GM06990 (cell line): ENCODE measurements at regions not wholly inside any gene's neighbourhood (a gene's known extent, or its start where the extent isn't known, plus 50 kb on each side); places are given as distances from the start of the nearest gene placed in this dataset.

Experiments
- DNase-seq: peaks from one replicate; pipeline ENCODE4 v3.0.0-alpha.2; 2011; ENCODE audit not compliant: insufficient read length; ENCODE audit errors: extremely low read depth
- H3K27me3 ChIP-seq: replicated peaks from 2 replicates; pipeline ENCODE4 v1.6.0; 2011; ENCODE audit warnings: low read length; ENCODE audit not compliant: control insufficient read depth, insufficient read depth
- H3K36me3 ChIP-seq: 2 replicates; pipeline ENCODE4 v1.5.1; 2011; ENCODE audit warnings: low read length; ENCODE audit not compliant: control insufficient read depth, insufficient read depth
- H3K4me3 ChIP-seq: replicated peaks from 2 replicates; pipeline ENCODE4 v1.5.1; 2011; ENCODE audit warnings: low read depth, mild to moderate bottlenecking, control low read depth, low read length
- TF ChIP-seq, protein P1 (sequence below): IDR thresholded peaks from 2 replicates; pipeline ENCODE4 v1.5.1; 2011; ENCODE audit warnings: low read length, control low read depth, mild to moderate bottlenecking, inconsistent platforms; ENCODE audit not compliant: insufficient read depth, poor library complexity, severe bottlenecking

DNA sequence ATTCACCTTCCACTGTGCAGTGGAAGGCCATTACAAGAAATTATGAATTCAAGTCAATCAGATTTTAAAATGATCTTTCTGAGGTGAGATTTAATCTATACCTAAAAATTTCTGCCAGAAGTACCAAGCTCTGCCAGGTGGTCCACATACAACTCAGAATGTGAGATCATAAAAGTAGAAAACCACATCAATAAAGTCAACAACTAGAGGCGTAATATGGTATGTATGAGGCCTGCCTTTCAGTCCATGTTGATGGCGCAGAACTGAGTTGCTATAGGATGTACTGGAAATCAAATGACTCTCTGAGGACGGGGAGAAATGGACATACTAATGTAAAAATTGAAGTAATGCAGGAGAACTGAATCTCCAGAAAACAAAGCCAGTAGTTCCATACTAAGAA is 163.8 kb upstream of the FBXL4 start:
- Histone ChIP-seq H3K36me3 (no peaks in the 10 kb centered on the region), H3K4me3 (no peak overlapping the region), H3K27me3 (no peaks in the 10 kb centered on the region)
- TF ChIP-seq, protein P1, sequence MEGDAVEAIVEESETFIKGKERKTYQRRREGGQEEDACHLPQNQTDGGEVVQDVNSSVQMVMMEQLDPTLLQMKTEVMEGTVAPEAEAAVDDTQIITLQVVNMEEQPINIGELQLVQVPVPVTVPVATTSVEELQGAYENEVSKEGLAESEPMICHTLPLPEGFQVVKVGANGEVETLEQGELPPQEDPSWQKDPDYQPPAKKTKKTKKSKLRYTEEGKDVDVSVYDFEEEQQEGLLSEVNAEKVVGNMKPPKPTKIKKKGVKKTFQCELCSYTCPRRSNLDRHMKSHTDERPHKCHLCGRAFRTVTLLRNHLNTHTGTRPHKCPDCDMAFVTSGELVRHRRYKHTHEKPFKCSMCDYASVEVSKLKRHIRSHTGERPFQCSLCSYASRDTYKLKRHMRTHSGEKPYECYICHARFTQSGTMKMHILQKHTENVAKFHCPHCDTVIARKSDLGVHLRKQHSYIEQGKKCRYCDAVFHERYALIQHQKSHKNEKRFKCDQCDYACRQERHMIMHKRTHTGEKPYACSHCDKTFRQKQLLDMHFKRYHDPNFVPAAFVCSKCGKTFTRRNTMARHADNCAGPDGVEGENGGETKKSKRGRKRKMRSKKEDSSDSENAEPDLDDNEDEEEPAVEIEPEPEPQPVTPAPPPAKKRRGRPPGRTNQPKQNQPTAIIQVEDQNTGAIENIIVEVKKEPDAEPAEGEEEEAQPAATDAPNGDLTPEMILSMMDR: no peak
- DNase-seq: no peak

DNA sequence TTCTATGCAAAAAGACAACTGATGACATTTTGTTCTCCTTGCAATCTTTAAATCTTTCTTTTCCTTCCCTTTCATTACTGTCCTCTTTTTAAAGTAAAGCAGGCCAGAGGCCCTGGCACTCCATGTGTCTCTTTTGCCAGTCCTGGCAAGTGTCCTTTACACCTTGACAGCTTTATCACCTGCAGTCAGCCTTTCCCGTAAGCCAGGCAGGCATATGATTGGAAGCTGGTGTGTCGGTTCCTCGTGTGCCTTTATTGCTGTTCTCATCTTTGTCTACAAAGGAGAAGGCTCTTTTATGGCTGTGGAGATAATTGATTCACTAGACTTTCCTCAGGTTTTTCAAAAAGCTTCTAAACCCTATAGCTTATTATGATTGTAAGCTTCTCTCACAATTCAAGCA is 162.3 kb upstream of the FBXL4 start:
- TF ChIP-seq, protein P1: no peak
- Histone ChIP-seq H3K36me3 (no peaks in the 10 kb centered on the region), H3K4me3 (no peak overlapping the region), H3K27me3 (no peaks in the 10 kb centered on the region)
- DNase-seq: no peak

DNA sequence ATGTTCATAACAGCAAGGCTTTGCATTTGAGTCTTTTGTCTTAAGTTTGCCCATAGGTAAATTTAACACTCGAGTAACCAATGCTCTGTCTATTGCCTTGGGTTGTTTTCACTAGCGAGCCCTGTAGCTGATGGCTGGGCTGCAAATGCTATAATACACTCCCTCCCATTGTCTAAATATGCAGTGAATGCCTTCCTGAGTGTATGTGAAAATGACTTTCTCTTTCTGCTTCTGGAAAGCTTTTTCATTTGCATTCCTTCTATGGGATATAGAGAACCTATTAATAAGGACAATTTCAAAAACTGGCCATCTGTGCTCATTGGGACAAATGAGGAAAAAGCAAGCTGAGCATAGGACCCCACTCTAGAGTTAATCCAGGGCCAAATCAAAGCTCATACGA is 156.5 kb upstream of the FBXL4 start:
- Histone ChIP-seq H3K36me3 (no peaks in the 10 kb centered on the region), H3K4me3 (no peak overlapping the region), H3K27me3 (no peaks in the 10 kb centered on the region; the same call in 1 of the 2 replicates)
- no peak for DNase-seq
- TF ChIP-seq, protein P1: no peak

DNA sequence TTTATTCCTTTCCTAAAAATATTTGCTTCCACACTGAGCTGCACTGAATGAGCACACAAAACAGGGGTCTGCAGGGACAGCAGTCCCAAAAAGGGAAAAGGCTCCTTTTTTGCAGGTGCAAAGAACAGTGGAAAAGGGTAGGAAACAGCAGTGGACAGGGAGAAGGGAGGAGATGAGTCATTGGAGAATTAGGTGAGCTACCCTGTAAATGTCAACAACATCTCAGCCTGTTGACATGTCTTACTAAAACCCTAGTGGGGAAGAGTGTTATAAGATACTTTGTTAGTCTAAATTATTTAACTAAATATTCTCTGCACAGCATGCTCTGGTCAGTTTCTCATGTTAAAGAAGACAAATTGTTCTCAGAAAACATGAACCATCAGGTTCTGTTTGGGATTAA is 151.5 kb upstream of the FBXL4 start:
- Histone ChIP-seq H3K36me3 (no peaks in the 10 kb centered on the region), H3K4me3 (no peak overlapping the region), H3K27me3 (peaks cover 2% of the 10 kb centered on the region)
- TF ChIP-seq, protein P1: no peak
- DNase-seq: no peak

DNA sequence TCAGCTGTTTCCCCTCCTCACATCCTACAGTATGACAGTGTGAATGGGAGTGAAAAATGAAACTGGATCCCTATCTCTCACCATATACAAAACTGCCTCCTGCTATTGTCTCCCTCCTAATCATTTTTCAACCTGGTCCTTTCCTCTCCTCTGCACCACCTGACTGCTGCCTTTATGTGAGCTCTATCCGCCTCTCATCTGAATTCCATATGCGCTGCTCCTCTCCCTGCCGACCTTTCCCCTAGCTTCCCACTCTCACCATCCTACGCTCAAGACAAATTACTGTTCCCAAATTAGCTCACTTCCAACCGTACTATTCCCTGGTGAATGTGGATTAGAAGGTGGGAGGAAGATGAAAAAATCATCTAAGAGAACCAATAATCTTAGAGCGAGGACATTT is 148.4 kb upstream of the FBXL4 start:
- no peaks in the 10 kb centered on the region for H3K36me3 ChIP-seq
- no peak for DNase-seq
- TF ChIP-seq, protein P1: no peak
- H3K27me3 ChIP-seq: peaks cover 3% of the 10 kb centered on the region
- H3K4me3 ChIP-seq: no peak overlapping the region
